Activated CD4-positive, alpha-beta T cell treated with anti-CD3 and anti-CD28 coated beads, Interleukin-2, amount 50 U/mL, for 16 hours (primary cell): ENCODE measurements at regions not wholly inside any gene's neighbourhood (a gene's known extent, or its start where the extent isn't known, plus 50 kb on each side); places are given as distances from the start of the nearest gene placed in this dataset.
"Not testable (repeated sequence)": the region's sequence is repeated elsewhere in the genome, so short reads cannot be mapped to it uniquely, and the experiment has no call there.

ENCODE experiments used
- DNase-seq: peaks from one replicate; pipeline ENCODE4 v3.0.0-alpha.2; 2020

GRCh38 chr21:38614558-38614957, 116.3 kb upstream of the ERG start:
- no peak for DNase-seq

- no peak for DNase-seq
These were observed 121.2 kb upstream of the ERG start for GRCh38 chr21:38619480-38619879.

- DNase-seq = no peak
These were observed 121.8 kb upstream of the ERG start for GRCh38 chr21:38619992-38620479.

- no peak for DNase-seq
These were observed 122.9 kb upstream of the ERG start for GRCh38 chr21:38621132-38621531.

GRCh38 chr21:38622081-38622826, 124.0 kb upstream of the ERG start:
- DNase-seq = no peak

- no peak for DNase-seq
These were observed 124.5 kb upstream of the ERG start for GRCh38 chr21:38622827-38623209.

GRCh38 chr21:38623552-38623951, 125.3 kb upstream of the ERG start:
- no peak for DNase-seq

GRCh38 chr21:38625000-38625399, 126.7 kb upstream of the ERG start:
- DNase-seq = no peak

- DNase-seq = no peak
These were observed 128.0 kb upstream of the ERG start for GRCh38 chr21:38626306-38626705.

GRCh38 chr21:38628349-38628748, 130.1 kb upstream of the ERG start:
- no peak for DNase-seq

GRCh38 chr21:38631206-38631605, 132.9 kb upstream of the ERG start:
- no peak for DNase-seq

- no peak for DNase-seq
These were observed 133.4 kb upstream of the ERG start for GRCh38 chr21:38631676-38632075.

- no peak for DNase-seq
These were observed 138.9 kb upstream of the ERG start for GRCh38 chr21:38637161-38637560.

GRCh38 chr21:38639571-38640354, 141.5 kb upstream of the ERG start:
- no peak for DNase-seq

GRCh38 chr21:38640355-38640742, 142.1 kb upstream of the ERG start:
- DNase-seq = not testable (repeated sequence)

- DNase-seq = no peak
These were observed 145.2 kb upstream of the ERG start for GRCh38 chr21:38643404-38644023.

- DNase-seq = no peak
These were observed 147.0 kb upstream of the ERG start for GRCh38 chr21:38645282-38645681.

- DNase-seq = no peak
These were observed 148.0 kb upstream of the ERG start for GRCh38 chr21:38646213-38646837.

GRCh38 chr21:38649120-38649519, 150.8 kb upstream of the ERG start:
- no peak for DNase-seq

- no peak for DNase-seq
These were observed 153.3 kb upstream of the ERG start for GRCh38 chr21:38651570-38651969.

- DNase-seq = no peak
These were observed 153.3 kb upstream of the ETS2 start for GRCh38 chr21:38652396-38652795.

- no peak for DNase-seq
These were observed 151.1 kb upstream of the ETS2 start for GRCh38 chr21:38654580-38654979.

- DNase-seq = no peak
These were observed 147.2 kb upstream of the ETS2 start for GRCh38 chr21:38658511-38658910.
